ENCODE measurements at regions not wholly inside any gene's neighbourhood (a gene's known extent, or its start where the extent isn't known, plus 50 kb on each side); places are given as distances from the start of the nearest gene placed in this dataset.

GRCh38 chr16:79792664-79793351 lies 192.3 kb upstream of the MAF start:
- Mint-ChIP-seq H3K4me3 (ENCODE audit: unreplicated experiment) (no peak overlapping the region), H3K4me1 (ENCODE audit: insufficient read depth, unreplicated experiment) (peaks cover 4% of the 10 kb centered on the region), H3K36me3 (ENCODE audit: insufficient read depth, unreplicated experiment) (no peaks in the 10 kb centered on the region), H3K27me3 (ENCODE audit: insufficient read depth, unreplicated experiment) (no peaks in the 10 kb centered on the region), H3K9me3 (ENCODE audit: unreplicated experiment) (no peaks in the 10 kb centered on the region), H3K27ac (ENCODE audit: low read depth, unreplicated experiment) (no peak overlapping the region)
- no TSS peak for BruUV-seq (replicated peaks)
- intact Hi-C loops (cut with micrococcal nuclease), result no loop called here
- ChIA-PET POLR2A (no interaction called here), CTCF (no interaction called here)
- no peak for DNase-seq (ENCODE audit: unreplicated experiment)
- TF ChIP-seq CTCF (IDR thresholded peaks at IDR 0.05; ENCODE audit: unreplicated experiment), result no peak

- DNase-seq (ENCODE audit: unreplicated experiment), result no peak
- Mint-ChIP-seq H3K4me1 (ENCODE audit: insufficient read depth, unreplicated experiment) (peaks cover 4% of the 10 kb centered on the region), H3K4me3 (ENCODE audit: unreplicated experiment) (no peak overlapping the region), H3K36me3 (ENCODE audit: insufficient read depth, unreplicated experiment) (no peaks in the 10 kb centered on the region), H3K27me3 (ENCODE audit: insufficient read depth, unreplicated experiment) (no peaks in the 10 kb centered on the region), H3K27ac (ENCODE audit: low read depth, unreplicated experiment) (no peak overlapping the region), H3K9me3 (ENCODE audit: unreplicated experiment) (no peaks in the 10 kb centered on the region)
- intact Hi-C loops (cut with micrococcal nuclease), result no loop called here
- ChIA-PET POLR2A (no interaction called here), CTCF (no interaction called here)
- BruUV-seq (replicated peaks), result no TSS peak
- no peak for TF ChIP-seq CTCF (IDR thresholded peaks at IDR 0.05; ENCODE audit: unreplicated experiment)
Observed at GRCh38 chr16:79792076-79792475, 191.5 kb upstream of the MAF start.

- Mint-ChIP-seq H3K27me3 (ENCODE audit: insufficient read depth, unreplicated experiment) (no peaks in the 10 kb centered on the region), H3K4me1 (ENCODE audit: insufficient read depth, unreplicated experiment) (peaks cover 4% of the 10 kb centered on the region), H3K9me3 (ENCODE audit: unreplicated experiment) (no peaks in the 10 kb centered on the region), H3K36me3 (ENCODE audit: insufficient read depth, unreplicated experiment) (no peaks in the 10 kb centered on the region), H3K27ac (ENCODE audit: low read depth, unreplicated experiment) (no peak overlapping the region), H3K4me3 (ENCODE audit: unreplicated experiment) (no peak overlapping the region)
- no TSS peak for BruUV-seq (replicated peaks)
- intact Hi-C loops (cut with micrococcal nuclease), result no loop called here
- no peak for TF ChIP-seq CTCF (IDR thresholded peaks at IDR 0.05; ENCODE audit: unreplicated experiment)
- ChIA-PET POLR2A (interaction anchor here (0.7 to 1.4 kb wide), 2 partner anchors 16 to 1620 kb away, joined by 3 to 4 read pairs; no protein-coding TSS in a partner anchor), CTCF (no interaction called here)
- no peak for DNase-seq (ENCODE audit: unreplicated experiment)
Observed at GRCh38 chr16:79790854-79791253, 190.3 kb upstream of the MAF start.

GRCh38 chr16:79788949-79789348 lies 188.4 kb upstream of the MAF start:
- ChIA-PET POLR2A (no interaction called here), CTCF (interaction anchor here (0.6 kb wide), 1 partner anchor 737 kb away, joined by 3 read pairs; no protein-coding TSS in a partner anchor)
- no peak for TF ChIP-seq CTCF (IDR thresholded peaks at IDR 0.05; ENCODE audit: unreplicated experiment)
- DNase-seq (ENCODE audit: unreplicated experiment), result no peak
- intact Hi-C loops (cut with micrococcal nuclease), result no loop called here
- Mint-ChIP-seq H3K27me3 (ENCODE audit: insufficient read depth, unreplicated experiment) (no peaks in the 10 kb centered on the region), H3K36me3 (ENCODE audit: insufficient read depth, unreplicated experiment) (no peaks in the 10 kb centered on the region), H3K4me1 (ENCODE audit: insufficient read depth, unreplicated experiment) (no peaks in the 10 kb centered on the region), H3K4me3 (ENCODE audit: unreplicated experiment) (no peak overlapping the region), H3K9me3 (ENCODE audit: unreplicated experiment) (no peaks in the 10 kb centered on the region), H3K27ac (ENCODE audit: low read depth, unreplicated experiment) (no peak overlapping the region)
- no TSS peak for BruUV-seq (replicated peaks)

Data from MCF 10A (cell line).